Prostate gland (tissue), 2 donors: ENCODE measurements at regions not wholly inside any gene's neighbourhood (a gene's known extent, or its start where the extent isn't known, plus 50 kb on each side); places are given as distances from the start of the nearest gene placed in this dataset.

Source experiments
- CTCF ChIP-seq, 4 experiments: fragments of 200-600 bp in 2 of 4; fragments of 450-650 bp in 2 of 4; sonication (generic) in 2 of 4; IDR thresholded peaks; 1 replicate in 3 of 4; 2 replicates in 1 of 4; pipeline ENCODE4 v1.5.1; 2016 to 2019; ENCODE audit warnings: antibody characterized with exemption in 4 of 4, mild to moderate bottlenecking in 2 of 4, moderate library complexity in 2 of 4
- POLR2A ChIP-seq: fragments of 450-650 bp; IDR thresholded peaks from one replicate; pipeline ENCODE4 v1.6.1; 2016; ENCODE audit warnings: antibody characterized with exemption, mild to moderate bottlenecking
- POLR2AphosphoS5 ChIP-seq: sonication (generic); formaldehyde crosslinking; IDR thresholded peaks from one replicate; pipeline ENCODE4 v1.6.1; 2017; ENCODE audit warnings: antibody characterized with exemption

- TF ChIP-seq CTCF (IDR thresholded peaks at IDR 0.05) = no peak
- no peak for TF ChIP-seq POLR2AphosphoS5
- TF ChIP-seq POLR2A = no peak
Observed at GRCh38 chr18:30925795-30926194, 116.7 kb downstream of the DSC3 start.
